HCT116 (cell line): ENCODE measurements at regions not wholly inside any gene's neighbourhood (a gene's known extent, or its start where the extent isn't known, plus 50 kb on each side); places are given as distances from the start of the nearest gene placed in this dataset.

Source experiments
- ATAC-seq: fragments of 200-7000 bp; cut with Tn5 transposase; 2 replicates; pipeline ENCODE4 v1.9.1; 2020; ENCODE audit warnings: mild to moderate bottlenecking, moderate library complexity
- BruUV-seq: library from RNA; stranded (reverse); fragments of 400-500 nt; replicated peaks from 2 replicates; lab custom pipeline; 2021; lab: Mats Ljungman, UMichigan
- CTCF ChIA-PET: fragments of 300-600 bp; sonication (Branson Sonifier 250); formaldehyde crosslinking; loops from one replicate; lab custom pipeline; 2021; ENCODE audit warnings: antibody characterized with exemption; lab: Charles Lee
- POLR2A ChIA-PET: fragments of 300-600, 350-600 bp; sonication (Branson Sonifier 250); formaldehyde crosslinking; loops from one replicate; lab custom pipeline; 2021; ENCODE audit warnings: antibody characterized with exemption; lab: Charles Lee
- RAD21 ChIA-PET, 2 experiments: fragments of 300-600 bp; sonication (Branson Sonifier 250); formaldehyde crosslinking; loops; one replicate each; lab custom pipeline; 2023; ENCODE audit warnings: low total read pairs in 2 of 2; ENCODE audit not compliant: uncharacterized antibody in 2 of 2, unreplicated experiment in 2 of 2, low non-redundant PET in 1 of 2; lab: Charles Lee
- DNase-seq: peaks from one replicate; pipeline ENCODE4 v3.0.0-alpha.2; 2010; ENCODE audit warnings: low read depth, low spot score
- H2AFZ ChIP-seq: fragments of 200-600 bp; shearing (Covaris generic), sonication (generic); 2 replicates; pipeline ENCODE4 v1.6.1; 2017; ENCODE audit warnings: low read depth, mixed run types, mixed read lengths, antibody characterized with exemption, low read length; ENCODE audit not compliant: poor library complexity, severe bottlenecking
- H3K27ac ChIP-seq: 2 replicates; pipeline ENCODE4 v1.5.1; 2012; ENCODE audit warnings: low read depth, low read length
- H3K27me3 ChIP-seq: fragments of 200-600 bp; sonication (generic); 2 replicates; pipeline ENCODE4 v1.6.1; 2016; ENCODE audit warnings: mixed run types, low read length, mixed read lengths; ENCODE audit not compliant: insufficient read depth
- H3K36me3 ChIP-seq, 2 experiments: fragments of 200-500 bp in 1 of 2; fragments of 200-600 bp in 1 of 2; sonication (Bioruptor generic) in 1 of 2; sonication (generic) in 1 of 2; 2 replicates each; pipeline versions ENCODE4 v1.5.1 to v1.6.1; 2014 to 2016; ENCODE audit warnings: low read length in 2 of 2, inconsistent platforms in 1 of 2, mixed read lengths in 1 of 2, mixed run types in 1 of 2; ENCODE audit not compliant: insufficient read depth in 2 of 2, control insufficient read depth in 1 of 2
- H3K4me1 ChIP-seq, 2 experiments: fragments of 200-600 bp in 1 of 2; sonication (generic) in 1 of 2; 2 replicates each; pipeline versions ENCODE4 v1.5.1 to v1.6.1; 2012 to 2017; ENCODE audit warnings: low read length in 2 of 2, inconsistent platforms in 1 of 2, mild to moderate bottlenecking in 1 of 2, mixed read lengths in 1 of 2, mixed run types in 1 of 2, moderate library complexity in 1 of 2; ENCODE audit not compliant: insufficient read depth in 2 of 2, control insufficient read depth in 1 of 2
- H3K4me2 ChIP-seq: fragments of 200-600 bp; sonication (generic); 2 replicates; pipeline ENCODE4 v1.6.1; 2017; ENCODE audit warnings: mixed run types, low read length, mixed read lengths
- H3K4me3 ChIP-seq, 2 experiments: fragments of 200-600 bp in 1 of 2; sonication (generic) in 1 of 2; replicated peaks in 1 of 2; 2 replicates each; pipeline ENCODE4 v1.5.1; 2011 to 2016; ENCODE audit warnings: low read length in 2 of 2, control low read depth in 1 of 2, low read depth in 1 of 2, mild to moderate bottlenecking in 1 of 2, mixed read lengths in 1 of 2, mixed run types in 1 of 2
- H3K79me2 ChIP-seq: fragments of 200-600 bp; sonication (generic); 2 replicates; pipeline ENCODE4 v1.6.1; 2017; ENCODE audit warnings: mild to moderate bottlenecking, mixed run types, low read length, moderate library complexity, mixed read lengths; ENCODE audit not compliant: insufficient read depth
- H3K9ac ChIP-seq: fragments of 200-600 bp; sonication (generic); 2 replicates; pipeline ENCODE4 v1.6.1; 2016; ENCODE audit warnings: low read length, mixed read lengths
- H3K9me2 ChIP-seq: fragments of 200-600 bp; sonication (generic), shearing (Covaris generic); 2 replicates; pipeline ENCODE4 v1.6.1; 2017; ENCODE audit warnings: mixed run types, mild to moderate bottlenecking, moderate library complexity; ENCODE audit not compliant: insufficient read depth
- H3K9me3 ChIP-seq, 2 experiments: fragments of 200-500 bp in 1 of 2; fragments of 200-600 bp in 1 of 2; sonication (Bioruptor generic) in 1 of 2; sonication (generic) in 1 of 2; 2 replicates each; pipeline ENCODE4 v1.6.1; 2014 to 2017; ENCODE audit warnings: low read length in 2 of 2, mixed read lengths in 2 of 2, inconsistent platforms in 1 of 2, low read depth in 1 of 2, mild to moderate bottlenecking in 1 of 2, mixed run types in 1 of 2, moderate library complexity in 1 of 2; ENCODE audit not compliant: control insufficient read depth in 1 of 2, insufficient read depth in 1 of 2
- H4K20me1 ChIP-seq: fragments of 200-600 bp; sonication (generic), shearing (Covaris generic); 2 replicates; pipeline ENCODE4 v1.6.1; 2017; ENCODE audit warnings: mixed run types, mild to moderate bottlenecking, moderate library complexity; ENCODE audit not compliant: insufficient read depth
- CBX3 ChIP-seq: IDR thresholded peaks from 2 replicates; pipeline ENCODE4 v1.6.1; 2012; ENCODE audit warnings: low read depth
- CEBPB ChIP-seq: IDR thresholded peaks from 2 replicates; pipeline ENCODE4 v1.6.1; 2012; ENCODE audit warnings: low read depth
- EGR1 ChIP-seq: IDR thresholded peaks from 2 replicates; pipeline ENCODE4 v1.6.1; 2012; ENCODE audit warnings: low read depth
- ELF1 ChIP-seq: IDR thresholded peaks from 2 replicates; pipeline ENCODE4 v1.6.1; 2012; ENCODE audit warnings: low read depth, borderline replicate concordance
- EZH2 ChIP-seq: fragments of 200-600 bp; sonication (generic); IDR thresholded peaks from 2 replicates; pipeline ENCODE4 v1.6.1; 2017; ENCODE audit warnings: antibody characterized with exemption, mixed run types
- FOSL1 ChIP-seq: IDR thresholded peaks from 2 replicates; pipeline ENCODE4 v1.6.1; 2012; ENCODE audit warnings: low read depth
- JUND ChIP-seq: IDR thresholded peaks from 2 replicates; pipeline ENCODE4 v1.6.1; 2012
- POLR2A ChIP-seq: IDR thresholded peaks from 2 replicates; pipeline ENCODE4 v1.7.0; 2011; ENCODE audit warnings: borderline replicate concordance; ENCODE audit not compliant: insufficient read depth, insufficient read length; ENCODE audit errors: extremely low read depth
- POLR2AphosphoS5 ChIP-seq: IDR thresholded peaks from 2 replicates; pipeline ENCODE4 v1.6.1; 2011; ENCODE audit warnings: mild to moderate bottlenecking, low read depth, low read length, moderate library complexity
- SIN3A ChIP-seq: IDR thresholded peaks from 2 replicates; pipeline ENCODE4 v1.6.1; 2012; ENCODE audit warnings: low read depth
- SP1 ChIP-seq: IDR thresholded peaks from 2 replicates; pipeline ENCODE4 v1.6.1; 2012; ENCODE audit warnings: low read depth
- TCF7L2 ChIP-seq: IDR thresholded peaks from 2 replicates; pipeline ENCODE4 v1.7.0; 2011; ENCODE audit warnings: borderline replicate concordance, inconsistent platforms; ENCODE audit not compliant: insufficient read depth, insufficient read length; ENCODE audit errors: extremely low read depth
- YY1 ChIP-seq: IDR thresholded peaks from 2 replicates; pipeline ENCODE4 v1.6.1; 2011; ENCODE audit warnings: low read length, low read depth, moderate library complexity, mild to moderate bottlenecking; ENCODE audit not compliant: insufficient replicate concordance; ENCODE audit errors: extremely low read depth
- ZFX ChIP-seq: fragments of 450-650 bp; IDR thresholded peaks from 2 replicates; pipeline ENCODE4 v1.6.1; 2017
- intact Hi-C: fragments of 100-400 bp; cut with micrococcal nuclease; formaldehyde crosslinking; loops from 2 replicates; pipeline ENCODE4 v1.10.0; 2022
- TF ChIP-seq, protein P1 (sequence below): IDR thresholded peaks from 2 replicates; pipeline ENCODE4 v1.6.1; 2011; ENCODE audit warnings: mild to moderate bottlenecking, low read length, moderate library complexity; ENCODE audit not compliant: insufficient replicate concordance; ENCODE audit errors: extremely low read depth
- TF ChIP-seq, protein P2 (sequence below): IDR thresholded peaks from 2 replicates; pipeline ENCODE4 v1.6.1; 2012
- TF ChIP-seq, protein P3 (sequence below), 3 experiments: fragments of 200-600 bp in 1 of 3; sonication (generic) in 1 of 3; IDR thresholded peaks in 2 of 3; conservative IDR thresholded peaks in 1 of 3; 2 replicates each; pipeline ENCODE4 v1.5.1; 2012 to 2017; ENCODE audit warnings: low read depth in 2 of 3, low read length in 2 of 3, antibody characterized with exemption in 1 of 3, borderline replicate concordance in 1 of 3, control low read depth in 1 of 3, mild to moderate bottlenecking in 1 of 3, mixed read lengths in 1 of 3, mixed run types in 1 of 3, moderate library complexity in 1 of 3; ENCODE audit not compliant: insufficient read depth in 1 of 3
- TF ChIP-seq, protein P4 (sequence below): IDR thresholded peaks from 2 replicates; pipeline ENCODE4 v1.6.1; 2012; ENCODE audit warnings: low read depth

DNA sequence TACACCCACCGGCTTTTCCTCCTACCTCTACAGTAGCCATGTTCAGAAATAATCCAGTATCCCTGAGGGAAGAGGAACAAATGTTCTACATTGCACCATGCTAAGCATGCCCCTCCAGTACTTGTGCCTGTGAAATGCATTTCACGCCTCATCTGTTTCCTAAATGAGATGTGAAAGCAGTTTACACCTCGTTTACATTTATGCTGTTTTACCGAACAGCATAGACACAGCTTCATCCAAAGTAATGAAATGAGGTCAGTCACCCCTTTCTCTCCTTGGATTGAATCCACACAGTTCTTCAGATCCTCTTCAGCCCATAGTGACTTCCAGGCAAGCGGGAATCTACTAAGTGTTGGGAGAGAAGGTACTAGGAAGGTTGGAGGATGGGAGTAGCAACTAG lies 514.3 kb downstream of the PDCD6IP start:
- DNase-seq (no peak), ATAC-seq (no peak)
- H4K20me1 ChIP-seq: no peaks in the 10 kb centered on the region
- no TSS peak for BruUV-seq
- H3K9me2 ChIP-seq: no peaks in the 10 kb centered on the region
- no peaks in the 10 kb centered on the region for H3K36me3 ChIP-seq
- no peak overlapping the region for H3K4me3 ChIP-seq
- ChIA-PET POLR2A (no interaction called here), CTCF (no interaction called here), RAD21 (no interaction called here)
- intact Hi-C loops: no loop called here
- no peak for TF ChIP-seq SIN3A
- TF ChIP-seq JUND: no peak
- TF ChIP-seq POLR2AphosphoS5: no peak
- TF ChIP-seq, protein P1, sequence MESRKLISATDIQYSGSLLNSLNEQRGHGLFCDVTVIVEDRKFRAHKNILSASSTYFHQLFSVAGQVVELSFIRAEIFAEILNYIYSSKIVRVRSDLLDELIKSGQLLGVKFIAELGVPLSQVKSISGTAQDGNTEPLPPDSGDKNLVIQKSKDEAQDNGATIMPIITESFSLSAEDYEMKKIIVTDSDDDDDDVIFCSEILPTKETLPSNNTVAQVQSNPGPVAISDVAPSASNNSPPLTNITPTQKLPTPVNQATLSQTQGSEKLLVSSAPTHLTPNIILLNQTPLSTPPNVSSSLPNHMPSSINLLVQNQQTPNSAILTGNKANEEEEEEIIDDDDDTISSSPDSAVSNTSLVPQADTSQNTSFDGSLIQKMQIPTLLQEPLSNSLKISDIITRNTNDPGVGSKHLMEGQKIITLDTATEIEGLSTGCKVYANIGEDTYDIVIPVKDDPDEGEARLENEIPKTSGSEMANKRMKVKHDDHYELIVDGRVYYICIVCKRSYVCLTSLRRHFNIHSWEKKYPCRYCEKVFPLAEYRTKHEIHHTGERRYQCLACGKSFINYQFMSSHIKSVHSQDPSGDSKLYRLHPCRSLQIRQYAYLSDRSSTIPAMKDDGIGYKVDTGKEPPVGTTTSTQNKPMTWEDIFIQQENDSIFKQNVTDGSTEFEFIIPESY: no peak
- TF ChIP-seq, protein P2, sequence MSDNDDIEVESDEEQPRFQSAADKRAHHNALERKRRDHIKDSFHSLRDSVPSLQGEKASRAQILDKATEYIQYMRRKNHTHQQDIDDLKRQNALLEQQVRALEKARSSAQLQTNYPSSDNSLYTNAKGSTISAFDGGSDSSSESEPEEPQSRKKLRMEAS: no peak
- no peak for TF ChIP-seq EZH2
- TF ChIP-seq POLR2A: no peak
- no peak for TF ChIP-seq CEBPB
- TF ChIP-seq CBX3: no peak
- no peak for TF ChIP-seq EGR1
- TF ChIP-seq TCF7L2: no peak
- TF ChIP-seq ZFX: no peak
- TF ChIP-seq, protein P3, sequence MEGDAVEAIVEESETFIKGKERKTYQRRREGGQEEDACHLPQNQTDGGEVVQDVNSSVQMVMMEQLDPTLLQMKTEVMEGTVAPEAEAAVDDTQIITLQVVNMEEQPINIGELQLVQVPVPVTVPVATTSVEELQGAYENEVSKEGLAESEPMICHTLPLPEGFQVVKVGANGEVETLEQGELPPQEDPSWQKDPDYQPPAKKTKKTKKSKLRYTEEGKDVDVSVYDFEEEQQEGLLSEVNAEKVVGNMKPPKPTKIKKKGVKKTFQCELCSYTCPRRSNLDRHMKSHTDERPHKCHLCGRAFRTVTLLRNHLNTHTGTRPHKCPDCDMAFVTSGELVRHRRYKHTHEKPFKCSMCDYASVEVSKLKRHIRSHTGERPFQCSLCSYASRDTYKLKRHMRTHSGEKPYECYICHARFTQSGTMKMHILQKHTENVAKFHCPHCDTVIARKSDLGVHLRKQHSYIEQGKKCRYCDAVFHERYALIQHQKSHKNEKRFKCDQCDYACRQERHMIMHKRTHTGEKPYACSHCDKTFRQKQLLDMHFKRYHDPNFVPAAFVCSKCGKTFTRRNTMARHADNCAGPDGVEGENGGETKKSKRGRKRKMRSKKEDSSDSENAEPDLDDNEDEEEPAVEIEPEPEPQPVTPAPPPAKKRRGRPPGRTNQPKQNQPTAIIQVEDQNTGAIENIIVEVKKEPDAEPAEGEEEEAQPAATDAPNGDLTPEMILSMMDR (IDR thresholded peaks at IDR 0.05 in 2 of 3, conservative IDR thresholded peaks at IDR 0.05 in 1 of 3; ENCODE audit: borderline replicate concordance in 1 of 3, insufficient read depth in 1 of 3, low read depth in 2 of 3, low read length in 2 of 3): no peak
- TF ChIP-seq, protein P4, sequence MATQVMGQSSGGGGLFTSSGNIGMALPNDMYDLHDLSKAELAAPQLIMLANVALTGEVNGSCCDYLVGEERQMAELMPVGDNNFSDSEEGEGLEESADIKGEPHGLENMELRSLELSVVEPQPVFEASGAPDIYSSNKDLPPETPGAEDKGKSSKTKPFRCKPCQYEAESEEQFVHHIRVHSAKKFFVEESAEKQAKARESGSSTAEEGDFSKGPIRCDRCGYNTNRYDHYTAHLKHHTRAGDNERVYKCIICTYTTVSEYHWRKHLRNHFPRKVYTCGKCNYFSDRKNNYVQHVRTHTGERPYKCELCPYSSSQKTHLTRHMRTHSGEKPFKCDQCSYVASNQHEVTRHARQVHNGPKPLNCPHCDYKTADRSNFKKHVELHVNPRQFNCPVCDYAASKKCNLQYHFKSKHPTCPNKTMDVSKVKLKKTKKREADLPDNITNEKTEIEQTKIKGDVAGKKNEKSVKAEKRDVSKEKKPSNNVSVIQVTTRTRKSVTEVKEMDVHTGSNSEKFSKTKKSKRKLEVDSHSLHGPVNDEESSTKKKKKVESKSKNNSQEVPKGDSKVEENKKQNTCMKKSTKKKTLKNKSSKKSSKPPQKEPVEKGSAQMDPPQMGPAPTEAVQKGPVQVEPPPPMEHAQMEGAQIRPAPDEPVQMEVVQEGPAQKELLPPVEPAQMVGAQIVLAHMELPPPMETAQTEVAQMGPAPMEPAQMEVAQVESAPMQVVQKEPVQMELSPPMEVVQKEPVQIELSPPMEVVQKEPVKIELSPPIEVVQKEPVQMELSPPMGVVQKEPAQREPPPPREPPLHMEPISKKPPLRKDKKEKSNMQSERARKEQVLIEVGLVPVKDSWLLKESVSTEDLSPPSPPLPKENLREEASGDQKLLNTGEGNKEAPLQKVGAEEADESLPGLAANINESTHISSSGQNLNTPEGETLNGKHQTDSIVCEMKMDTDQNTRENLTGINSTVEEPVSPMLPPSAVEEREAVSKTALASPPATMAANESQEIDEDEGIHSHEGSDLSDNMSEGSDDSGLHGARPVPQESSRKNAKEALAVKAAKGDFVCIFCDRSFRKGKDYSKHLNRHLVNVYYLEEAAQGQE: no peak
- TF ChIP-seq YY1: no peak
- TF ChIP-seq ELF1: no peak
- no peak for TF ChIP-seq SP1
- TF ChIP-seq FOSL1: no peak
- no peaks in the 10 kb centered on the region for H3K27me3 ChIP-seq
- H3K4me2 ChIP-seq: no peak overlapping the region
- H3K9me3 ChIP-seq: no peaks in the 10 kb centered on the region
- H2AFZ ChIP-seq: no peak overlapping the region
- no peak overlapping the region for H3K27ac ChIP-seq
- no peak overlapping the region for H3K9ac ChIP-seq
- no peaks in the 10 kb centered on the region for H3K4me1 ChIP-seq
- H3K79me2 ChIP-seq: no peaks in the 10 kb centered on the region
